Panc1 (cell line): ENCODE measurements at regions not wholly inside any gene's neighbourhood (a gene's known extent, or its start where the extent isn't known, plus 50 kb on each side); places are given as distances from the start of the nearest gene placed in this dataset.

Experiments
- SIN3A ChIP-seq: IDR thresholded peaks from 2 replicates; pipeline ENCODE4 v1.6.1; 2012; ENCODE audit warnings: low read depth, mild to moderate bottlenecking, low read length, moderate library complexity, borderline replicate concordance; ENCODE audit not compliant: insufficient read depth
- TF ChIP-seq, protein P1 (sequence below): fragments of 450-650 bp; IDR thresholded peaks from 2 replicates; pipeline ENCODE4 v1.5.1; 2017; ENCODE audit warnings: mild to moderate bottlenecking
- TF ChIP-seq, protein P2 (sequence below), 2 experiments: IDR thresholded peaks; 2 replicates each; pipeline ENCODE4 v1.6.1; 2011 to 2012; ENCODE audit warnings: low read depth in 2 of 2, control low read depth in 1 of 2, low read length in 1 of 2, mild to moderate bottlenecking in 1 of 2, moderate library complexity in 1 of 2; ENCODE audit not compliant: insufficient read depth in 1 of 2

DNA sequence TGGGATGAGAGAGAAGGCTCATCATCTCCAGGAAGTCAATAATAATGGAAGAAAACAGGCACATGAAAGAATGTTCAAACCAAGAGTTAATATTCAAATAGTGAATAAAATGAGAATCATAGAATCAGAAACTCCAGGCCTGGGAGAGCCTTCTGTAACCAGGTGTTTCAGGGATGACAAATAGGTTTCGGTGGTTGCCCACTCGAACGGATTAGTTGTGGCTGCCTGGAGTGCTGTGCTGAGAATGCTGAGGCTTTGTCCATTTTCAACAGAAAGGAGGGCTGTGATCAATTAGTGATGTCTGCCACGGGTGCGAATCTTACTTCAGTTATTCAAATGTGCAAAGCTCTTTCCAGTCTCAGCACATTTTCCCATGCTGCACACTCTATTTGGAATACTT, 227.3 kb downstream of the INSIG2 start:
- TF ChIP-seq, protein P1, sequence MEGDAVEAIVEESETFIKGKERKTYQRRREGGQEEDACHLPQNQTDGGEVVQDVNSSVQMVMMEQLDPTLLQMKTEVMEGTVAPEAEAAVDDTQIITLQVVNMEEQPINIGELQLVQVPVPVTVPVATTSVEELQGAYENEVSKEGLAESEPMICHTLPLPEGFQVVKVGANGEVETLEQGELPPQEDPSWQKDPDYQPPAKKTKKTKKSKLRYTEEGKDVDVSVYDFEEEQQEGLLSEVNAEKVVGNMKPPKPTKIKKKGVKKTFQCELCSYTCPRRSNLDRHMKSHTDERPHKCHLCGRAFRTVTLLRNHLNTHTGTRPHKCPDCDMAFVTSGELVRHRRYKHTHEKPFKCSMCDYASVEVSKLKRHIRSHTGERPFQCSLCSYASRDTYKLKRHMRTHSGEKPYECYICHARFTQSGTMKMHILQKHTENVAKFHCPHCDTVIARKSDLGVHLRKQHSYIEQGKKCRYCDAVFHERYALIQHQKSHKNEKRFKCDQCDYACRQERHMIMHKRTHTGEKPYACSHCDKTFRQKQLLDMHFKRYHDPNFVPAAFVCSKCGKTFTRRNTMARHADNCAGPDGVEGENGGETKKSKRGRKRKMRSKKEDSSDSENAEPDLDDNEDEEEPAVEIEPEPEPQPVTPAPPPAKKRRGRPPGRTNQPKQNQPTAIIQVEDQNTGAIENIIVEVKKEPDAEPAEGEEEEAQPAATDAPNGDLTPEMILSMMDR, result no peak
- no peak for TF ChIP-seq SIN3A
- TF ChIP-seq, protein P2, sequence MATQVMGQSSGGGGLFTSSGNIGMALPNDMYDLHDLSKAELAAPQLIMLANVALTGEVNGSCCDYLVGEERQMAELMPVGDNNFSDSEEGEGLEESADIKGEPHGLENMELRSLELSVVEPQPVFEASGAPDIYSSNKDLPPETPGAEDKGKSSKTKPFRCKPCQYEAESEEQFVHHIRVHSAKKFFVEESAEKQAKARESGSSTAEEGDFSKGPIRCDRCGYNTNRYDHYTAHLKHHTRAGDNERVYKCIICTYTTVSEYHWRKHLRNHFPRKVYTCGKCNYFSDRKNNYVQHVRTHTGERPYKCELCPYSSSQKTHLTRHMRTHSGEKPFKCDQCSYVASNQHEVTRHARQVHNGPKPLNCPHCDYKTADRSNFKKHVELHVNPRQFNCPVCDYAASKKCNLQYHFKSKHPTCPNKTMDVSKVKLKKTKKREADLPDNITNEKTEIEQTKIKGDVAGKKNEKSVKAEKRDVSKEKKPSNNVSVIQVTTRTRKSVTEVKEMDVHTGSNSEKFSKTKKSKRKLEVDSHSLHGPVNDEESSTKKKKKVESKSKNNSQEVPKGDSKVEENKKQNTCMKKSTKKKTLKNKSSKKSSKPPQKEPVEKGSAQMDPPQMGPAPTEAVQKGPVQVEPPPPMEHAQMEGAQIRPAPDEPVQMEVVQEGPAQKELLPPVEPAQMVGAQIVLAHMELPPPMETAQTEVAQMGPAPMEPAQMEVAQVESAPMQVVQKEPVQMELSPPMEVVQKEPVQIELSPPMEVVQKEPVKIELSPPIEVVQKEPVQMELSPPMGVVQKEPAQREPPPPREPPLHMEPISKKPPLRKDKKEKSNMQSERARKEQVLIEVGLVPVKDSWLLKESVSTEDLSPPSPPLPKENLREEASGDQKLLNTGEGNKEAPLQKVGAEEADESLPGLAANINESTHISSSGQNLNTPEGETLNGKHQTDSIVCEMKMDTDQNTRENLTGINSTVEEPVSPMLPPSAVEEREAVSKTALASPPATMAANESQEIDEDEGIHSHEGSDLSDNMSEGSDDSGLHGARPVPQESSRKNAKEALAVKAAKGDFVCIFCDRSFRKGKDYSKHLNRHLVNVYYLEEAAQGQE (IDR thresholded peaks at IDR 0.05; ENCODE audit: insufficient read depth in 1 of 2, low read depth in 2 of 2, low read length in 1 of 2), result no peak
